Uterus (tissue), 2 donors: ENCODE measurements at regions not wholly inside any gene's neighbourhood (a gene's known extent, or its start where the extent isn't known, plus 50 kb on each side); places are given as distances from the start of the nearest gene placed in this dataset.

ENCODE experiments used
- CTCF ChIP-seq, 4 experiments: fragments of 200-600 bp in 2 of 4; fragments of 450-650 bp in 2 of 4; sonication (generic) in 2 of 4; IDR thresholded peaks; one replicate each; pipeline ENCODE4 v1.5.1; 2016 to 2019; ENCODE audit warnings: antibody characterized with exemption in 4 of 4, mild to moderate bottlenecking in 2 of 4, moderate library complexity in 1 of 4
- POLR2A ChIP-seq, 2 donors: fragments of 450-650 bp; IDR thresholded peaks; one replicate each; pipeline ENCODE4 v1.6.1; 2016; ENCODE audit warnings: antibody characterized with exemption in 2 of 2, mild to moderate bottlenecking in 1 of 2, moderate library complexity in 1 of 2

- TF ChIP-seq CTCF (IDR thresholded peaks at IDR 0.05) (no peak), POLR2A (IDR thresholded peaks at IDR 0.05) (no peak)
Measured at GRCh38 chr5:103860327-103860726, 297.7 kb upstream of the NUDT12 start.
